BLaER1 (cell line): ENCODE measurements at regions not wholly inside any gene's neighbourhood (a gene's known extent, or its start where the extent isn't known, plus 50 kb on each side); places are given as distances from the start of the nearest gene placed in this dataset.
"Not testable (repeated sequence)": the region's sequence is repeated elsewhere in the genome, so short reads cannot be mapped to it uniquely, and the experiment has no call there.

Experiments
- H3K27ac ChIP-seq: shearing (Covaris generic); formaldehyde crosslinking; 2 replicates; pipeline ENCODE4 v1.8.1; 2022
- H3K27me3 ChIP-seq: shearing (Covaris generic); formaldehyde crosslinking; 2 replicates; pipeline ENCODE4 v1.8.1; 2022
- H3K36me3 ChIP-seq: shearing (Covaris generic); formaldehyde crosslinking; 2 replicates; pipeline ENCODE4 v1.8.1; 2022
- H3K4me1 ChIP-seq: shearing (Covaris generic); formaldehyde crosslinking; 2 replicates; pipeline ENCODE4 v1.8.1; 2022
- H3K4me2 ChIP-seq: shearing (Covaris generic); formaldehyde crosslinking; 2 replicates; pipeline ENCODE4 v1.8.1; 2022
- H3K4me3 ChIP-seq: shearing (Covaris generic); formaldehyde crosslinking; 2 replicates; pipeline ENCODE4 v1.8.1; 2022
- H3K9ac ChIP-seq: shearing (Covaris generic); formaldehyde crosslinking; 2 replicates; pipeline ENCODE4 v1.8.1; 2022
- H3K9me3 ChIP-seq: shearing (Covaris generic); formaldehyde crosslinking; 2 replicates; pipeline ENCODE4 v1.8.1; 2022
- H4K20me1 ChIP-seq: shearing (Covaris generic); formaldehyde crosslinking; 2 replicates; pipeline ENCODE4 v1.8.1; 2022
- Cebpa-rat ChIP-seq: shearing (Covaris generic); IDR thresholded peaks from 2 replicates; pipeline ENCODE4 v1.8.1; 2022

DNA sequence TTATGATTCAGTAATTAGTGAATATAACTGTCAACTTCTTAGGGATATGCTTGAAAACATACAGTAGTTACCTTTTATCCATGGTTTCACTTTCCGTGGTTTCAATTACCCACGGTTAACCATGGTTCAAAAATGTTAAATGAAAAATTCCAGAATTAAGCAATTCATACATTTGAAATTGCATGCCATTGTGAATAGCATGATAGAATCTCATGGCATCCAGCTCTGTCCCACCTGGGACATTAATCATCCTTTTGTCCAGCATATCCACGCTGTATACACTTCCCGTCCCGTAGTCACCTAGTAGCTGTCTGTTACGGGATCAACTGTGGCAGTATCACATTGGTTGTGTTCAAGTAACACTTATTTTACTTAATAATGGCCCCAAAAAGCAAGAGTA, 781.7 kb upstream of the CITED2 start:
- Histone ChIP-seq H3K9me3 (no peaks in the 10 kb centered on the region), H3K36me3 (no peaks in the 10 kb centered on the region), H3K27ac (no peak overlapping the region), H3K27me3 (no peaks in the 10 kb centered on the region), H4K20me1 (no peaks in the 10 kb centered on the region), H3K9ac (no peak overlapping the region), H3K4me3 (no peak overlapping the region), H3K4me1 (no peaks in the 10 kb centered on the region), H3K4me2 (no peak overlapping the region)
- TF ChIP-seq Cebpa-rat, result no peak

DNA sequence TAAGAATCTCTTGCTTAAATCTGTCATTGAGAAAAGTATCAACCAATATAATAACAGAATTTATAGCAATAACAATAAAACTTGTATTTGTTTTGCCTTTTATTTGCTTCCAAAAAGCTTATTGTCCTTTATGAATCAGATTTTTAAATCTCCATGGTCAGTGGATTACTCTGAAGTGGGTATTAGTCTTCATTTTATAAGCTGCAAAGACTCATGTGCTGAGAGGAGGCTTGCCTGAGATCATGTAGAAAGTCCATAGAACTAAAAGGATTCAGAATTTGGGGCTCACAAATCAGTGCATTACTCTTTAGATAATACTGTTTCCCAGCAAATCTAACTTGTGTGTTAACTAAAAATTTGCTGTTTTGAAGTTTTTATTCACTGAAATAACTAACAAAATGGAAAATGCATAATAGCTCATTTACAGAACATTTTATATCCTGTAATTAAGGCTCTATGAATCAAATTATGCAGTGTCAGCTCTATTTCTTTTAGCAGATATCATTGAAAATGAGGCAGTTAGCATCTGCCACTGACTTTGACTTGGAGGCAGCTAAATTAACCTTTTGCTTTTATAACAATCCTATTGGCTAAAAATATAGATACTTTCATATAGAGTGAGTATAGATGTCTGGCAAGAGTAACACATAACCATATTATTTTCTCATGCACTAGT, 781.1 kb upstream of the CITED2 start:
- Histone ChIP-seq H3K4me1 (no peaks in the 10 kb centered on the region), H3K27me3 (no peaks in the 10 kb centered on the region), H3K4me2 (no peak overlapping the region), H4K20me1 (no peaks in the 10 kb centered on the region), H3K4me3 (no peak overlapping the region), H3K27ac (no peak overlapping the region), H3K9me3 (no peaks in the 10 kb centered on the region), H3K9ac (no peak overlapping the region), H3K36me3 (no peaks in the 10 kb centered on the region)
- no peak for TF ChIP-seq Cebpa-rat

DNA sequence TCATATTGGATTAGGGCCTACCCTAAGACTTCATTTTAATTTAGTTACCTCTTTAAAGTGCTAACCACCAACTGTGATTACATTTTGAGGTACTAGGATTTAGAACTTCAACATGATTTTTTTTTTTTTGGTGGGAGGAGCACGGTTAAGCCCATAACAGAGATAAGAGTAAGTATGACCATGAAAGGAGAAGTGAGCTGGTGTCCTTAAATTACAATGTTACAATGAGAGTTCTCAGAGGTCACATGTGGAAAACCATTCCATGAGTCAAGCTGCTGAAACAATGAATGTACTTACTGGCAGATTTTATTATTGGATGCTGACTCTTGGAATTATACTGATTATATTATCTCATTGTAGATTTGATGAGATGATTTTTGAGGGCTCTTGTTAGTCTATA, 779.3 kb upstream of the CITED2 start:
- H3K27ac ChIP-seq, result no peak overlapping the region
- H4K20me1 ChIP-seq, result no peaks in the 10 kb centered on the region
- no peaks in the 10 kb centered on the region for H3K27me3 ChIP-seq
- no peak overlapping the region for H3K4me2 ChIP-seq
- H3K9me3 ChIP-seq, result no peaks in the 10 kb centered on the region
- no peak overlapping the region for H3K9ac ChIP-seq
- no peak for TF ChIP-seq Cebpa-rat
- H3K4me3 ChIP-seq, result no peak overlapping the region
- no peaks in the 10 kb centered on the region for H3K4me1 ChIP-seq
- H3K36me3 ChIP-seq, result no peaks in the 10 kb centered on the region

DNA sequence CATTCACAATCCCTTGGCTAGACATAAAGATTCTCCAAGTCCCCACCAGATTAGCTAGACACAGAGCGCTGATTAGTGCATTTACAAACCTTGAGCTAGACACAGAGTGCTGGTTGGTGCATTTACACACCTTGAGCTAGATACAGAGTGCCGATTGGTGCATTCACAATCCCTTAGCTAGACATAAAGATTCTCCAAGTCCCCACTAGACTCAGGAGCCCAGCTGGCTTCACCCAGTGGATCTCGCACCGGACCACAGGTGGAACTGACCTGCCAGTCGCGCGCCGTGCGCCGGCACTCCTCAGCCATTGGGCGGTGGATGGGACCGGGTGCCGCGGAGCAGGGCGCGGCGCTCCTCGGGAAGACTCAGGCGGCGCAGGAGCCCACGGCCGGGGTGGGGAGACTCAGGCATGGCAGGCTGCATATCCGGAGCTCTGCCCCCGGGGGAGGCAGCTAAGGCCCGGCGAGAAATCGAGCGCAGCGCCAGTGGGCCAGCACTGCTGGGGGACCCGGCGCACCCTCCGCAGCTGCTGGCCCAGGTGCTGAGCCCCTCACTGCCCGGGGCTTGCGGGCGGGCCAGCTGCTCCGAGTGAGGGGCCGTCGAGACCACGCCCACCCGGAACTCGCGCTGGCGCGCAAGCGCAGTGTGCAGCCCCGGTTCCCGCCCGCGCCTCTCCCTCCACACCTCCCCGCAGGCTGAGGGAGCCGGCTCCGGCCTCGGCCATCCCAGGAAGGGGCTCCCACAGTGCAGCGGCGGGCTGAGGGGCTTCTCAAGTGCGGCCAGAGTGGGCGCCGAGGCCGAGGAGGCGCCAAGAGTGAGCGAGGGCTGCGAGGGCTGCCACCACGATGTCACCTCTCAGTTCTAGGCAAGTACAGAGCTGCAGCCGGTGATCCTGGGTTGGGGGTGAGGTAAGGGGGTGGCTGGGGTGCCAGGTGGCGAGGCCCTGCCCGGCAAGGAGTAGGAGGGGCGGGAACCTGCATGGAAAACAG, 773.7 kb upstream of the CITED2 start:
- not testable (repeated sequence) for H3K27ac ChIP-seq, H3K4me3 ChIP-seq, H3K4me1 ChIP-seq, H3K9ac ChIP-seq, H3K27me3 ChIP-seq, H4K20me1 ChIP-seq, H3K4me2 ChIP-seq, H3K36me3 ChIP-seq
- H3K9me3 ChIP-seq, result peaks cover 11% of the 10 kb centered on the region; the same call in 1 of the 2 replicates

DNA sequence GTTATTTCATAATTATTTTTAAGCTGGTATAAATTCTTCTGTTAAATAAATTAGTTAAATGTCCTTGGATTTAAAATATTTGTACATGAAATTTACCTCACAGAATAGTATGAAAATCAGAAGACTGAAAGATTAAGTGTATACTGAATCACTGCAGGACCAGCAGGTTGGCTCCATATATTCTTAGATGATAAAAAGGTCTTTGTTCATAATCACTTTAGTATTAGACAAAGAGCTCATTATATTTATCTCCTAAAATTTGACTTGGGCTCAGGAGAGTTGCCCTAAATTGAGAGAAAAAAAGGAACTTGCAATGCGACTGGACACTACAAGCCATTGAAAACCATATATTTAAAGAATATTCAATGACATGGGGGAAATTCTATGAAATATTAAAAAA, 766.4 kb upstream of the CITED2 start:
- Histone ChIP-seq H4K20me1 (no peaks in the 10 kb centered on the region), H3K27me3 (no peaks in the 10 kb centered on the region)
- no peak for TF ChIP-seq Cebpa-rat

DNA sequence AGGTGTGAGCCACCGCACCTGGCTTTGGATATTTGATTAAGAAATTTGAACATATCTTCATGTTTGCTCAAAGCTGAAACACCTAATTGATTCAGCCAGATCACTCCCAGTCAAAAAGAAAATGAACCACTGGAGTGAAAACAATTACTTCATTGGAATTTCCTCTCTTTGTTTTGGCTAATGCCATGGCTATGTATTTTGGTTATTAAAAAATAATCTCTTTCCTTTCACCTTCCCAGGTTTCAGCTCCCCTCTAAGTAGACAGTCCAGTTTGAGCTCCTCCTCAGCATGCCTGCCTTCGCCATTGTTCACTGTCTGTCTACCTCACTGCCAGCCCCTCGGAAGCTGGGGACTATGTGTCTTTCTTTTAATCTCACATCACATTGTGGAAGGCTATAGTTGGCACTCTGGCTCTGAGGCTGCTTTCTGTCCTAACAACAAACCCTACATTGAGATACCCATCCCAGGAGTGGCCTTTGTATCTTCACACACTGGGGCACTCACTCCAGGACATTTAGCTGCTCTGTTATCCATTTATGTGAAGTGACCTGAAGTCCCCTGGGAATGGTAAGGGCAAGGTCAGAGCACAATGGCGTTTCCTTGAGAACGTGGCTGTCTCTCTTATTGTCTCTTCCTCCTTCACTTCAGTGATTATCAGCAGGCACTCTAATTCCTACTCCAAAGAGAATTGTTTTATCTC, 764.0 kb upstream of the CITED2 start:
- Histone ChIP-seq H3K4me1 (no peaks in the 10 kb centered on the region), H3K9me3 (no peaks in the 10 kb centered on the region), H4K20me1 (no peaks in the 10 kb centered on the region), H3K27me3 (no peaks in the 10 kb centered on the region), H3K36me3 (no peaks in the 10 kb centered on the region), H3K9ac (no peak overlapping the region), H3K27ac (no peak overlapping the region), H3K4me3 (no peak overlapping the region), H3K4me2 (no peak overlapping the region)
- TF ChIP-seq Cebpa-rat, result no peak

More for the DNA sequence above, 766.4 kb upstream of the CITED2 start:
- Histone ChIP-seq H3K27ac (no peak overlapping the region), H3K4me1 (no peaks in the 10 kb centered on the region), H3K9me3 (no peaks in the 10 kb centered on the region), H3K9ac (no peak overlapping the region), H3K36me3 (no peaks in the 10 kb centered on the region), H3K4me3 (no peak overlapping the region), H3K4me2 (no peak overlapping the region)

DNA sequence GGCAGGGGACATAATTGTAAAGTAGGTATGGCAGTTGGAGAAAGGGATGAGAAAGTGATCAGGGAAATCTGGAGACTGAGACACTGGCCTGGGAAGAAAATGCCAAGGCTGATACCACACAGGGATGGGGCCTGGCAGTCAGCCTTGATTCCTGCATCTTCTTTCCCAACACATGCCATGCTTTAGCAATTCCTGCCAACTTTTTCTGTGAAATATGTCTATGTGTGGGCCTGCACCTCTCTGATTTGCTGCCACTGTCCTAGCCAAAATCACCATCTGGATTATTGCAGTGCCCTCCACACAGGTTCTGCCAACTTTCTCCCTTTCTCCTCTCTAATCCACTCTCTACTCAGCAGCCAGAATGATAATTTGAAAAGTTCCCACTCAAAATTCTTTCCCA, 759.8 kb upstream of the CITED2 start:
- Histone ChIP-seq H3K27me3 (no peaks in the 10 kb centered on the region), H3K36me3 (no peaks in the 10 kb centered on the region), H4K20me1 (no peaks in the 10 kb centered on the region), H3K9me3 (peaks cover 4% of the 10 kb centered on the region; the same call in 1 of the 2 replicates), H3K27ac (no peak overlapping the region), H3K4me3 (no peak overlapping the region), H3K9ac (no peak overlapping the region), H3K4me2 (no peak overlapping the region), H3K4me1 (no peaks in the 10 kb centered on the region)
- no peak for TF ChIP-seq Cebpa-rat

DNA sequence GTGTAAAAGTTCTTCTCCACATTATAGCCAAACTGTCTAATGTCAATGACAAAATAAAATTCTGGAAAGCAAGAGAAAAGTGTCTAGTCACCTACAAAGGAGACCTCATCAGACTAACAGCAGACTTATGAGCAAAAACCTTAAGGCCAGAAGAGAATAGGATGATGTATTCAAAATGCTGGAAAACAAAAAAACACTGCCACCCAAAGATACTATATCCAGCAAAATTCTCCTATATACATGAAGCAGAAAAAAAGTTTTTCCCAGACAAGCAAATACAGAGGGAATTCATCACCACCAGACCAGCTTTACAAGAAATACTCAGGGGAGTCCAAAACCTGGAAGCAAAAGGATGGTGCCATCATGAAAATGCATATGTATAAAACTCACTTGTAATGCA, 755.6 kb upstream of the CITED2 start:
- Histone ChIP-seq H3K4me3 (no peak overlapping the region), H4K20me1 (no peaks in the 10 kb centered on the region), H3K4me1 (no peaks in the 10 kb centered on the region), H3K9ac (no peak overlapping the region), H3K4me2 (no peak overlapping the region), H3K27ac (no peak overlapping the region), H3K36me3 (no peaks in the 10 kb centered on the region), H3K27me3 (no peaks in the 10 kb centered on the region), H3K9me3 (peaks cover 14% of the 10 kb centered on the region)
- TF ChIP-seq Cebpa-rat, result no peak

DNA sequence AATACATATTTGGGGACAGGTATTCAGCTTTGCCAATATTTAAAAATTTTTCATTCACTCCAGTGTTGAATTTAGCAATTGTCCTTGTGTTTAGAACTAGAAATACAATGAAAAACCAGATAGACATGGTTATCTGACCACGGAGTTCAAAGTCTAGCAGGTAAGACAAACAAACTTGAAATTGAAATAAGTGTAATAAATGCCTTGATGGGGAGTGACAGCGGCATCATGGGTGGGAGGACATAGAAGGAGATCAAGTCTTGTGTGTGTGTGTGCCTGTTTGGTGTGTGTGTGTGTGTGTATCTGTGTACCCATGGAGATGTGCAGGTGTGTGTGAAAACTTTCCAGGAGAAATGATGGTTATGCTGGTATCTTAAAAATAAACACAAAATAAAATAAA, 750.0 kb upstream of the CITED2 start:
- Histone ChIP-seq H3K4me3 (no peak overlapping the region), H4K20me1 (no peaks in the 10 kb centered on the region), H3K36me3 (no peaks in the 10 kb centered on the region), H3K27ac (no peak overlapping the region), H3K4me2 (no peak overlapping the region), H3K9me3 (peaks cover 11% of the 10 kb centered on the region), H3K27me3 (no peaks in the 10 kb centered on the region), H3K9ac (no peak overlapping the region), H3K4me1 (no peaks in the 10 kb centered on the region)
- TF ChIP-seq Cebpa-rat, result no peak

DNA sequence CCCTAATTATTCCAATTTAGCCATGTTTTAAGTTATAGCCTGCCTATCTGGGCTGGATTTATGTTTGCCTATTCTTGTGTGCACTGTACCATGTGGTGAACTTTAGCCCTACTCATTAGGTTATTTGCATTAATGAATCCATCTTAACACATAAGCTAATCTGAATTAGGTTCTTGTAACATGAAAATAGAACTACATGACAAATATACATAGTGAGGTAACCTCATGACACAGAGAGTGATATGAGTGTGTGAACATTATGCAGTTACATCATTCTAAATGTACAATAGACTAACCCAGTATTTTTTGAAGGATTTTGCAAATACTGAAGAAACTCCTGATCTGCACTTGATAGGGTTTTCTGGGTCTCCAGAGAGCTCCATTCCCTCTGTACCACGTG, 733.7 kb upstream of the CITED2 start:
- Histone ChIP-seq H3K4me2 (no peak overlapping the region), H3K4me1 (no peaks in the 10 kb centered on the region), H3K9me3 (no peaks in the 10 kb centered on the region), H3K36me3 (no peaks in the 10 kb centered on the region), H3K9ac (no peak overlapping the region), H4K20me1 (no peaks in the 10 kb centered on the region), H3K4me3 (no peak overlapping the region), H3K27me3 (no peaks in the 10 kb centered on the region), H3K27ac (no peak overlapping the region)
- TF ChIP-seq Cebpa-rat, result no peak
